ENCODE measurements at regions not wholly inside any gene's neighbourhood (a gene's known extent, or its start where the extent isn't known, plus 50 kb on each side); places are given as distances from the start of the nearest gene placed in this dataset.
A peak's percentile ranks its signal among the peaks of the same experiment; 100 is the strongest.

DNA sequence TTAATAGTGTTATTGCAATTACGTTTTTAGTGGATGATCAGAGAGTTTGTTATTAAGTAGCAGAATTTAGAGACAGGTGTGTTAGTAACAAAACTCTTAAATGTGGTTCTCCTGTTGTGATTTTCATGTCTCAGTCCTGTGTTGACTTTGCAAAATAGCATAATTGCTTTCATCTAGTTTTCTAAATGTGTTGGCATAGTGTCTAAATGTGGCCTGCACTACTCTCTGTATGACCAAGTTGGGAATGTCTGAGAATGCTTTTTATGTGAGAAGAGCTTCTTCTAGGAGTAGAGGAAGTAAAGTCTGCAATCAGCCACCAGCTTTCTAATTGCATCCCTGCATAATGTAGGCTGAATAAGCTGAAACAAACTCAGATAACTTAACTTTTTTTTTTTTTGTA lies 158.6 kb upstream of the FAT1 start:
- CTCF ChIA-PET: interaction anchor here (0.6 to 0.7 kb wide), 3 partner anchors 352 to 709 kb away, joined by 3 read pairs; no protein-coding TSS in a partner anchor
- H3K27ac ChIP-seq: no peak overlapping the region
- TF ChIP-seq, protein P1, sequence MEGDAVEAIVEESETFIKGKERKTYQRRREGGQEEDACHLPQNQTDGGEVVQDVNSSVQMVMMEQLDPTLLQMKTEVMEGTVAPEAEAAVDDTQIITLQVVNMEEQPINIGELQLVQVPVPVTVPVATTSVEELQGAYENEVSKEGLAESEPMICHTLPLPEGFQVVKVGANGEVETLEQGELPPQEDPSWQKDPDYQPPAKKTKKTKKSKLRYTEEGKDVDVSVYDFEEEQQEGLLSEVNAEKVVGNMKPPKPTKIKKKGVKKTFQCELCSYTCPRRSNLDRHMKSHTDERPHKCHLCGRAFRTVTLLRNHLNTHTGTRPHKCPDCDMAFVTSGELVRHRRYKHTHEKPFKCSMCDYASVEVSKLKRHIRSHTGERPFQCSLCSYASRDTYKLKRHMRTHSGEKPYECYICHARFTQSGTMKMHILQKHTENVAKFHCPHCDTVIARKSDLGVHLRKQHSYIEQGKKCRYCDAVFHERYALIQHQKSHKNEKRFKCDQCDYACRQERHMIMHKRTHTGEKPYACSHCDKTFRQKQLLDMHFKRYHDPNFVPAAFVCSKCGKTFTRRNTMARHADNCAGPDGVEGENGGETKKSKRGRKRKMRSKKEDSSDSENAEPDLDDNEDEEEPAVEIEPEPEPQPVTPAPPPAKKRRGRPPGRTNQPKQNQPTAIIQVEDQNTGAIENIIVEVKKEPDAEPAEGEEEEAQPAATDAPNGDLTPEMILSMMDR (conservative IDR thresholded peaks at IDR 0.05; ENCODE audit: low read depth): no peak
- DNase-seq (ENCODE audit: low spot score): no peak
- POLR2A ChIA-PET (ENCODE audit: low non-redundant PET): no interaction called here

DNA sequence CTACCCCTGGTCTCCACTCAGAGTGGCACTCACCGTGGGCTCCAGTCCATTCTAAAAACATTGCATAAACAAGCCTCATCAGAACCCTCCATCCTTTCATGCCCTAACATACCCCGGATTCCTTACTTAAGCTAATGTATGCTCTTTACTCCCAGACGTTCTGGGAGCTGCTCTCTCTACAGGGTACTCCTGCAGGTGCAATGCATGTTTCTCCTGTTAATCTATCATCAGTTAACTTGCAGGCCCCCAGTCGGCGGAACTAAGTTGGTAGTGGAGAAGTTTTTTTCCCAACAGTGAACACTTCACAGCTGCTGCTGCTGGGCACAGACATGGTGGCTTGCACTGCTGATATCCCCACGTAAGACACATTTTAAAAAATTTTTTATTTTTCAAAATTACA lies 161.6 kb upstream of the FAT1 start:
- POLR2A ChIA-PET (ENCODE audit: low non-redundant PET): no interaction called here
- CTCF ChIA-PET: interaction anchor here (0.6 kb wide), 2 partner anchors 54 to 219 kb away, joined by 3 to 5 read pairs; no protein-coding TSS in a partner anchor
- TF ChIP-seq, protein P1 (conservative IDR thresholded peaks at IDR 0.05; ENCODE audit: low read depth): no peak
- H3K27ac ChIP-seq: no peak overlapping the region
- DNase-seq (ENCODE audit: low spot score): no peak

DNA sequence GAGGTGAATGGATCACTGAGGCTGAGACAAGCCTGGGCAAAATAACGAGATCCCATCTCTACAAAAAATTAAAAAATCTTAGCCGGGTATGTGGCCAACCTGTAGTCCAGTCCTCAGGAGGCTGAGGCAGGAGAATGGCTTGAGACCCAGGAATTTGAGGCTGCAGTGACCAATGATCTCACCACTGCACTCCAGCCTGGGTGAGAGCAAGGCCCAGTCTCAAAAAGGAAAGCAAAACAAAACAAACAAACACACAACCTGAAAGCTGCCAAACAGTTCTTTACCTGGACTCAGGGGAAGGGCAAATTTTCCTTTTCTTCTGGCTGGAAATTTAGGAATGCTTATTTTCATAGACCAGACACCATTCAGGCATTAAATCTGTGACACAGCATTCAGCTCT lies 163.1 kb upstream of the FAT1 start:
- H3K27ac ChIP-seq: peak overlapping the region; percentile 76
- POLR2A ChIA-PET (ENCODE audit: low non-redundant PET): no interaction called here
- DNase-seq (ENCODE audit: low spot score): no peak
- CTCF ChIA-PET: no interaction called here
- TF ChIP-seq, protein P1 (conservative IDR thresholded peaks at IDR 0.05; ENCODE audit: low read depth): no peak

DNA sequence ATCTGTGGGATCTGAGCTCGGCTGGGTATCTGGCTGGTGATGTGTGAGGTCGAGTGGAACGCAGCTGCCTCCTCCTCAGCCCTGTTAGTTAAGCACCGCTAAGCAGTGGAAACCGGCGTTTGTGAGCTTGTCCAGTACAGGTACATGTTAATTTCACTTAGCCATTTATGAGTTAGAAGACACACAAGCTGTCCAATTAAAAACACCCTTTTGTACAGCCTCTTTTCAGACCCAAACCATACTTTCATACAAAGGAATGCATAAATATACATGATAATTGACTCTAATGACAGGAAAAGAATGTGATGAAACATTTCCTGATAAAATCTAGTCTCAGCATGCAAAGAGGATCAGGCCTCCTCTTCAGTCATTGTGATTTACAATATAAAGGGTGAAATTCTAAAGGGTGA lies 163.6 kb upstream of the FAT1 start:
- CTCF ChIA-PET: no interaction called here
- peak overlapping the region; percentile 76 for H3K27ac ChIP-seq
- POLR2A ChIA-PET (ENCODE audit: low non-redundant PET): no interaction called here
- DNase-seq (ENCODE audit: low spot score): peak; percentile 23
- TF ChIP-seq, protein P1 (conservative IDR thresholded peaks at IDR 0.05; ENCODE audit: low read depth): no peak

DNA sequence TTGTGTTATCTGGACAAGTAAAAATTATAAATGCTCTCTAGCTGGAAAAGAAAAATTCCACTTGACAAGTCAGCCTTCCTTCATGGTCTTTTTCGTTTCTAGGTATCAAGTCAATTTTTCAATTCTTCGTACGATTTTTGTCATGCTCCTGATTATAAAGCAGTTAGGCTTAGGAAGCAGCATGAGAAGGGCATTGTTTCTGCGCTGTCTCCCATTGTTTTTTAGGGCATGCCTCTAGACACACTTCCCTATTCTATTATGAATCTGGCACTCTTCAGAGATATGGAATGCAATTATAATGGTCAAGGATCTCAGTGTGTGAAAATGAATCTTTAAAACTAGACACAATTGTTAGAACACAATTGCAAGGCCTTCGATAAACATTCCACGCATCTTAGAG lies 164.1 kb upstream of the FAT1 start:
- POLR2A ChIA-PET (ENCODE audit: low non-redundant PET): no interaction called here
- TF ChIP-seq, protein P1 (conservative IDR thresholded peaks at IDR 0.05; ENCODE audit: low read depth): no peak
- no peak for DNase-seq (ENCODE audit: low spot score)
- CTCF ChIA-PET: no interaction called here
- no peak overlapping the region for H3K27ac ChIP-seq

DNA sequence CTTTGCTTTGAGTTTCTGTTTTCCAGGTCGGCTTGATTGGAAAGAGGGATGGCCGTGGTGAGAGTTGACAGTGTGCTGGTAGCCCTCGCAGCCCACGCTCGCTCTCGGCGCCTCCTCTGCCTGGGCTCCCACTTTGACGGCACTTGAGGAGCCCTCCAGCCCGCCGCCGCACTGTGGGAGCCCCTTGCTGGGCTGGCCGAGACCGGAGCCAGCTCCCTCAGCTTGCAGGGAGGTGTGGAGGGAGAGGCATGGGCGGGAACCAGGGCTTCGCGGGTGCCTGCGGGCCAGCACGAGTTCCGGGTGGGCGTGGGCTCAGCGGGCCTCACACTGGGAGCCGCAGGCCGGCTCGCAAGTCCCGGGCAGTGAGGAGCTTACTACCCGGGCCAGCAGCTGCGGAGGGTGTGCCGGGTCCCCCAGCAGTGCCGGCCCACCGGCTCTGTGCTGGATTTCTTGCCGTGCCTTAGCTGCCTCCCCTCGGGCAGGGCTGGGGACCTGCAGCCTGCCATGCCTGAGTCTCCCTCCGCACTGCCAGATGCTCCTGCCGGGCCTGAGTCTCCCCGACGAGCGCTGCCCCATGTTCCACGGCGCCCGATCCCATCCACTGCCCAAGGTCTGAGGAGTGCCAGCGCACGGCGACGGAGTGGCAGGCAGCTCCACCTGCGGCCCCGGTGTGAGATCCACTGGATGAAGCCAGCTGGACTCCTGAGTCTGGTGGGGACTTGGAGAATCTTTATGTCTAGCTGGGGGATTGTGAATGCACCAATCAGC lies 166.4 kb upstream of the FAT1 start:
- POLR2A ChIA-PET (ENCODE audit: low non-redundant PET): no interaction called here
- TF ChIP-seq, protein P1 (conservative IDR thresholded peaks at IDR 0.05; ENCODE audit: low read depth): no peak
- CTCF ChIA-PET: interaction anchor here (0.7 to 1.0 kb wide), 2 partner anchors 220 to 389 kb away, joined by 3 to 4 read pairs; no protein-coding TSS in a partner anchor
- peak overlapping the region; percentile 20; the same call in 1 of the 2 replicates for H3K27ac ChIP-seq
- DNase-seq (ENCODE audit: low spot score): no peak

Data from RWPE1 (cell line).